ENCODE measurements at regions not wholly inside any gene's neighbourhood (a gene's known extent, or its start where the extent isn't known, plus 50 kb on each side); places are given as distances from the start of the nearest gene placed in this dataset.

GRCh38 chr20:16647875-16648597 lies 74.8 kb upstream of the KIF16B start:
- no CpG with 5 or more reads among the region's 12 CpGs for WGBS (ENCODE audit: extremely low coverage, insufficient read length, low lambda C conversion rate)
- H3K14ac ChIP-seq (ENCODE audit: insufficient read depth, low read length), result no peak overlapping the region

More at GRCh38 chr20:16647875-16648597, 74.8 kb upstream of the KIF16B start:
- no peak for TF ChIP-seq CTCF (conservative IDR thresholded peaks at IDR 0.05)
- no peak overlapping the region for H4K5ac ChIP-seq (ENCODE audit: insufficient read length, low read depth, low read length)
- no peak overlapping the region for H2BK5ac ChIP-seq (ENCODE audit: insufficient read length, low read length)
- Mint-ChIP-seq H3K4me1 (no peaks in the 10 kb centered on the region), H3K9me3 (peaks cover 0 to 5% of the 10 kb centered on the region in 2 experiments; a peak in 3 of 5 replicates), H3K4me3 (no peak overlapping the region), H3K36me3 (ENCODE audit: insufficient read depth in 1 of 3, low read depth in 3 of 3) (no peaks in the 10 kb centered on the region), H3K27me3 (ENCODE audit: low read depth) (no peaks in the 10 kb centered on the region), H3K27ac (no peak overlapping the region)
- no peak overlapping the region for H3K18ac ChIP-seq (ENCODE audit: insufficient read length, low read depth, low read length)
- no peak overlapping the region for H2BK120ac ChIP-seq (ENCODE audit: low read depth, low read length, poor library complexity, severe bottlenecking)
- no peak overlapping the region for H3K23ac ChIP-seq (ENCODE audit: insufficient read length, low read depth, low read length)
- H4K20me1 ChIP-seq (ENCODE audit: control insufficient read depth, insufficient read depth, insufficient read length), result no peaks in the 10 kb centered on the region
- no peaks in the 10 kb centered on the region for H3K4me1 ChIP-seq (ENCODE audit: insufficient read depth, low read length)
- no peak overlapping the region for H3K27ac ChIP-seq (ENCODE audit: insufficient read length, low read depth, low read length)
- H3T11ph ChIP-seq (ENCODE audit: low read length), result no peak overlapping the region
- no peak overlapping the region for H4K91ac ChIP-seq (ENCODE audit: insufficient read length, low read depth, low read length)
- no peaks in the 10 kb centered on the region for H3K79me1 ChIP-seq (ENCODE audit: insufficient read depth, low read depth, low read length, poor library complexity, severe bottlenecking)
- no peaks in the 10 kb centered on the region for H3K27me3 ChIP-seq (ENCODE audit: insufficient read depth, low read length)
- no peak overlapping the region for H2AFZ ChIP-seq (ENCODE audit: low read length)
- no peaks in the 10 kb centered on the region for H3K9me3 ChIP-seq (ENCODE audit: control insufficient read depth, low read depth, low read length)
- no peaks in the 10 kb centered on the region for H3K79me2 ChIP-seq (ENCODE audit: insufficient read depth, low read length)
- H3K9ac ChIP-seq (ENCODE audit: extremely low read depth, insufficient read length, low read length), result no peak overlapping the region
- H4K8ac ChIP-seq (replicated peaks; ENCODE audit: insufficient read length, low read depth, low read length), result no peak overlapping the region
- no peak overlapping the region for H2BK15ac ChIP-seq (ENCODE audit: low read depth, low read length)
- no peak overlapping the region for H3K56ac ChIP-seq (ENCODE audit: insufficient read length, low read depth, low read length)
- H3K4ac ChIP-seq (ENCODE audit: low read depth, low read length), result no peak overlapping the region
- no peak for DNase-seq
- no peak overlapping the region for H2AK5ac ChIP-seq (ENCODE audit: insufficient read length, low read length)
- H2BK20ac ChIP-seq (ENCODE audit: low read depth, low read length, poor library complexity, severe bottlenecking), result no peak overlapping the region
- H3K4me2 ChIP-seq (ENCODE audit: insufficient read depth, insufficient read length, low read length), result no peak overlapping the region
- no peak overlapping the region for H2BK12ac ChIP-seq (ENCODE audit: insufficient read length, low read depth, low read length)
- no peaks in the 10 kb centered on the region for H3K23me2 ChIP-seq (ENCODE audit: insufficient read length, low read depth, low read length, poor library complexity, severe bottlenecking)
